GM19193 (cell line): ENCODE measurements at regions not wholly inside any gene's neighbourhood (a gene's known extent, or its start where the extent isn't known, plus 50 kb on each side); places are given as distances from the start of the nearest gene placed in this dataset.

ENCODE experiments used
- POLR2A ChIP-seq: IDR thresholded peaks from 4 replicates; pipeline ENCODE4 v1.6.1; 2011; ENCODE audit not compliant: insufficient read depth, insufficient read length; ENCODE audit errors: extremely low read depth

GRCh38 chrX:115911967-115912366, 258.6 kb upstream of the AGTR2 start:
- no peak for TF ChIP-seq POLR2A

GRCh38 chrX:115912372-115912897, 258.1 kb upstream of the AGTR2 start:
- TF ChIP-seq POLR2A, result no peak

GRCh38 chrX:115913575-115913974, 257.0 kb upstream of the AGTR2 start:
- TF ChIP-seq POLR2A, result no peak

- TF ChIP-seq POLR2A, result no peak
Observed at GRCh38 chrX:115929480-115929879, 241.1 kb upstream of the AGTR2 start.

- TF ChIP-seq POLR2A, result no peak
Observed at GRCh38 chrX:115936008-115936407, 234.5 kb upstream of the AGTR2 start.

- no peak for TF ChIP-seq POLR2A
Observed at GRCh38 chrX:115939070-115939469, 231.5 kb upstream of the AGTR2 start.

GRCh38 chrX:115939636-115940160, 230.8 kb upstream of the AGTR2 start:
- TF ChIP-seq POLR2A, result no peak

GRCh38 chrX:115940348-115940747, 230.2 kb upstream of the AGTR2 start:
- TF ChIP-seq POLR2A, result no peak

GRCh38 chrX:115940888-115941332, 229.6 kb upstream of the AGTR2 start:
- no peak for TF ChIP-seq POLR2A

GRCh38 chrX:115941388-115941787, 229.2 kb upstream of the AGTR2 start:
- TF ChIP-seq POLR2A, result no peak

GRCh38 chrX:115946059-115946458, 224.5 kb upstream of the AGTR2 start:
- no peak for TF ChIP-seq POLR2A

- TF ChIP-seq POLR2A, result no peak
Observed at GRCh38 chrX:115948018-115948923, 222.3 kb upstream of the AGTR2 start.

GRCh38 chrX:115949900-115950822, 220.4 kb upstream of the AGTR2 start:
- TF ChIP-seq POLR2A, result no peak

- TF ChIP-seq POLR2A, result no peak
Observed at GRCh38 chrX:115952417-115953092, 218.0 kb upstream of the AGTR2 start.
